RWPE1 (cell line): ENCODE measurements at regions not wholly inside any gene's neighbourhood (a gene's known extent, or its start where the extent isn't known, plus 50 kb on each side); places are given as distances from the start of the nearest gene placed in this dataset.

Experiments used
- CTCF ChIA-PET: fragments of 350-600 bp; sonication (Branson Sonifier 250); formaldehyde crosslinking; extraction: SDS; loops from one replicate; lab custom pipeline; 2021; lab: Yijun Ruan, JAX
- POLR2A ChIA-PET: fragments of 400-600 bp; formaldehyde crosslinking; extraction: SDS; loops from one replicate; lab custom pipeline; 2020; ENCODE audit warnings: antibody characterized with exemption; ENCODE audit not compliant: low non-redundant PET; lab: Yijun Ruan, JAX
- DNase-seq: peaks from one replicate; pipeline ENCODE4 v3.0.0; 2012; ENCODE audit warnings: low spot score
- H3K27ac ChIP-seq: fragments of 450-650 bp; 2 replicates; pipeline ENCODE4 v1.5.1; 2017
- CTCF ChIP-seq: fragments of 450-650 bp; conservative IDR thresholded peaks from 2 replicates; pipeline ENCODE4 v1.5.1; 2017; ENCODE audit warnings: low read depth, mild to moderate bottlenecking

GRCh38 chr4:34187056-34187455 is 2057.3 kb downstream of the ARAP2 start:
- POLR2A ChIA-PET: no interaction called here
- no peak for TF ChIP-seq CTCF
- no peak overlapping the region for H3K27ac ChIP-seq
- CTCF ChIA-PET: no interaction called here
- DNase-seq: no peak

- no peak for DNase-seq
- TF ChIP-seq CTCF: no peak
- POLR2A ChIA-PET: no interaction called here
- no peak overlapping the region for H3K27ac ChIP-seq
- CTCF ChIA-PET: no interaction called here
Observed at GRCh38 chr4:34191443-34191842, 2052.9 kb downstream of the ARAP2 start.

- TF ChIP-seq CTCF: no peak
- ChIA-PET CTCF (no interaction called here), POLR2A (no interaction called here)
- no peak overlapping the region for H3K27ac ChIP-seq
- peak; percentile 17 for DNase-seq
Observed at GRCh38 chr4:34193451-34194154, 2050.7 kb downstream of the ARAP2 start.

GRCh38 chr4:34194585-34194984 is 2049.7 kb downstream of the ARAP2 start:
- ChIA-PET POLR2A (no interaction called here), CTCF (no interaction called here)
- no peak overlapping the region for H3K27ac ChIP-seq
- DNase-seq: no peak
- no peak for TF ChIP-seq CTCF

GRCh38 chr4:34196375-34196774 is 2047.9 kb downstream of the ARAP2 start:
- DNase-seq: no peak
- ChIA-PET POLR2A (no interaction called here), CTCF (interaction anchor here (0.7 kb wide), 1 partner anchor 673 kb away, joined by 3 read pairs; no protein-coding TSS in a partner anchor)
- H3K27ac ChIP-seq: no peak overlapping the region
- no peak for TF ChIP-seq CTCF

- DNase-seq: no peak
- ChIA-PET CTCF (no interaction called here), POLR2A (no interaction called here)
- H3K27ac ChIP-seq: no peak overlapping the region
- no peak for TF ChIP-seq CTCF
Observed at GRCh38 chr4:34198966-34199365, 2045.3 kb downstream of the ARAP2 start.
